HG03558 (cell line): ENCODE measurements at regions not wholly inside any gene's neighbourhood (a gene's known extent, or its start where the extent isn't known, plus 50 kb on each side); places are given as distances from the start of the nearest gene placed in this dataset.

Source experiments
- ATAC-seq: cut with Tn5 transposase; IDR thresholded peaks from one replicate; pipeline ENCODE4 v1.9.1; 2021; ENCODE audit warnings: moderate number of reproducible peaks; ENCODE audit not compliant: unreplicated experiment; ENCODE audit errors: extremely low read depth

GRCh38 chr3:56986347-56986746, 74.1 kb upstream of the SPATA12 start:
- ATAC-seq, result no peak

- no peak for ATAC-seq
These were observed 74.6 kb upstream of the SPATA12 start for GRCh38 chr3:56985878-56986277.

- ATAC-seq, result no peak
These were observed 75.0 kb upstream of the SPATA12 start for GRCh38 chr3:56985460-56985859.

- no peak for ATAC-seq
These were observed 77.0 kb upstream of the SPATA12 start for GRCh38 chr3:56983427-56983826.

- ATAC-seq, result no peak
These were observed 78.8 kb upstream of the SPATA12 start for GRCh38 chr3:56981445-56982230.

- no peak for ATAC-seq
These were observed 79.6 kb upstream of the SPATA12 start for GRCh38 chr3:56980798-56981390.

- no peak for ATAC-seq
These were observed 80.2 kb upstream of the SPATA12 start for GRCh38 chr3:56980243-56980642.

GRCh38 chr3:56979791-56980190, 80.7 kb upstream of the SPATA12 start:
- no peak for ATAC-seq

- ATAC-seq, result no peak
These were observed 82.9 kb upstream of the SPATA12 start for GRCh38 chr3:56977561-56977889.

- no peak for ATAC-seq
These were observed 83.6 kb upstream of the SPATA12 start for GRCh38 chr3:56976651-56977560.

GRCh38 chr3:56975567-56975966, 84.9 kb upstream of the SPATA12 start:
- ATAC-seq, result no peak

GRCh38 chr3:56974247-56974930, 86.1 kb upstream of the SPATA12 start:
- no peak for ATAC-seq

GRCh38 chr3:56971816-56972215, 88.6 kb upstream of the SPATA12 start:
- ATAC-seq, result no peak

GRCh38 chr3:56971261-56971660, 89.2 kb upstream of the SPATA12 start:
- ATAC-seq, result no peak

GRCh38 chr3:56970461-56970879, 90.0 kb upstream of the SPATA12 start:
- no peak for ATAC-seq

- ATAC-seq, result no peak
These were observed 90.6 kb upstream of the SPATA12 start for GRCh38 chr3:56969851-56970250.

- ATAC-seq, result no peak
These were observed 94.0 kb upstream of the SPATA12 start for GRCh38 chr3:56966509-56966908.

GRCh38 chr3:56966104-56966503, 94.4 kb upstream of the SPATA12 start:
- no peak for ATAC-seq

- ATAC-seq, result no peak
These were observed 97.5 kb upstream of the SPATA12 start for GRCh38 chr3:56962922-56963321.

GRCh38 chr3:56962206-56962605, 98.3 kb upstream of the SPATA12 start:
- ATAC-seq, result no peak
